ENCODE measurements at regions not wholly inside any gene's neighbourhood (a gene's known extent, or its start where the extent isn't known, plus 50 kb on each side); places are given as distances from the start of the nearest gene placed in this dataset.
"Not testable (repeated sequence)": the region's sequence is repeated elsewhere in the genome, so short reads cannot be mapped to it uniquely, and the experiment has no call there.

DNA sequence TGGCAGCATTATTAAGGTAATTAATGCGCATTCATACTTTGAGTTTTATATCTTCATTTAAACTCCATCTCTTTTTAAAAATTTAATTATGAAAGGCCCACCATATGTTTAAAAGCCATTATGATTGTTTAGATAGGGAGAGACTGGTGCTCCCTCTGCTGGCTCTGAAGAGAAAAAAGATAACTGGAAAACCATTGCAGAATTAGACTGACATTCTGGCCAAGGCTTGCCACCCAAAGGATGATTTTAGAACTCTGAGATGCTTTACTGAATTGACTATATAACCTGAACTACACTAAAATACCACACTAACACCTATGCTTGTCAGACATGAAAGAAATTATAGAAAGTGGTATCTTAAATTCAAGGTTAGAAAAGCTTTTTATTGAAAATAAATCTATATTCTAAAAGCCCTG, 127.6 kb upstream of the SPOPL start:
- ATAC-seq: no peak
- CTCF ChIA-PET: interaction anchor here (0.9 to 1.5 kb wide), 2 partner anchors 18 to 32 kb away, joined by 3 to 4 read pairs; no protein-coding TSS in a partner anchor
- Mint-ChIP-seq H3K27ac (no peak overlapping the region), H3K4me3 (no peak overlapping the region), H3K9me3 (no peaks in the 10 kb centered on the region), H3K36me3 (ENCODE audit: low read depth) (no peaks in the 10 kb centered on the region), H3K27me3 (peaks cover 2% of the 10 kb centered on the region), H3K4me1 (ENCODE audit: low read depth) (no peaks in the 10 kb centered on the region)
- intact Hi-C loops (cut with micrococcal nuclease): no loop called here
- POLR2A ChIA-PET: no interaction called here
- DNase-seq: no peak
- TF ChIP-seq, protein P1, sequence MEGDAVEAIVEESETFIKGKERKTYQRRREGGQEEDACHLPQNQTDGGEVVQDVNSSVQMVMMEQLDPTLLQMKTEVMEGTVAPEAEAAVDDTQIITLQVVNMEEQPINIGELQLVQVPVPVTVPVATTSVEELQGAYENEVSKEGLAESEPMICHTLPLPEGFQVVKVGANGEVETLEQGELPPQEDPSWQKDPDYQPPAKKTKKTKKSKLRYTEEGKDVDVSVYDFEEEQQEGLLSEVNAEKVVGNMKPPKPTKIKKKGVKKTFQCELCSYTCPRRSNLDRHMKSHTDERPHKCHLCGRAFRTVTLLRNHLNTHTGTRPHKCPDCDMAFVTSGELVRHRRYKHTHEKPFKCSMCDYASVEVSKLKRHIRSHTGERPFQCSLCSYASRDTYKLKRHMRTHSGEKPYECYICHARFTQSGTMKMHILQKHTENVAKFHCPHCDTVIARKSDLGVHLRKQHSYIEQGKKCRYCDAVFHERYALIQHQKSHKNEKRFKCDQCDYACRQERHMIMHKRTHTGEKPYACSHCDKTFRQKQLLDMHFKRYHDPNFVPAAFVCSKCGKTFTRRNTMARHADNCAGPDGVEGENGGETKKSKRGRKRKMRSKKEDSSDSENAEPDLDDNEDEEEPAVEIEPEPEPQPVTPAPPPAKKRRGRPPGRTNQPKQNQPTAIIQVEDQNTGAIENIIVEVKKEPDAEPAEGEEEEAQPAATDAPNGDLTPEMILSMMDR (IDR thresholded peaks at IDR 0.05): peak; percentile 59

DNA sequence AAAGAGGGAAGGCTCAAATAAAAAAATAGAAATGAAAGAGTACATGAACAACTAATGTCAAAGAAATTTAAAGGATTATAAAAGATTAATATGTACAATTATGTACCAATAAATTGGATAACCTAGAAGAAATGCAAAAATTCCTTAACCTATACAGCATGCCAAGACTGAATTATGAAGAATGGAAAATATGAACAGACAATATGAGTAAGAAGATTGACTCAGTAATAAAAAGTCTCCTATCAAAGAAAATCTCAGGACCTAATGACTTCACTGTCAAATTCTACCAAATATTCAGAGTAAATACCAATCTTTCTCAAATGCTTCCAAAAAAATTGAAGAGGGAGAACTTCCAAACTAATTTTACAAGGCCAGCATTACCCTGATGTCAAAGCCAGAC, 120.2 kb upstream of the SPOPL start:
- POLR2A ChIA-PET: no interaction called here
- H3K4me1 Mint-ChIP-seq (ENCODE audit: low read depth): no peaks in the 10 kb centered on the region
- TF ChIP-seq, protein P1 (IDR thresholded peaks at IDR 0.05): no peak
- peaks cover 2% of the 10 kb centered on the region for H3K27me3 Mint-ChIP-seq
- intact Hi-C loops (cut with micrococcal nuclease): no loop called here
- no peak overlapping the region for H3K4me3 Mint-ChIP-seq
- no peaks in the 10 kb centered on the region for H3K36me3 Mint-ChIP-seq (ENCODE audit: low read depth)
- ATAC-seq (no peak), DNase-seq (no peak)
- CTCF ChIA-PET: no interaction called here
- no peak overlapping the region for H3K27ac Mint-ChIP-seq
- H3K9me3 Mint-ChIP-seq: peaks cover 4% of the 10 kb centered on the region

DNA sequence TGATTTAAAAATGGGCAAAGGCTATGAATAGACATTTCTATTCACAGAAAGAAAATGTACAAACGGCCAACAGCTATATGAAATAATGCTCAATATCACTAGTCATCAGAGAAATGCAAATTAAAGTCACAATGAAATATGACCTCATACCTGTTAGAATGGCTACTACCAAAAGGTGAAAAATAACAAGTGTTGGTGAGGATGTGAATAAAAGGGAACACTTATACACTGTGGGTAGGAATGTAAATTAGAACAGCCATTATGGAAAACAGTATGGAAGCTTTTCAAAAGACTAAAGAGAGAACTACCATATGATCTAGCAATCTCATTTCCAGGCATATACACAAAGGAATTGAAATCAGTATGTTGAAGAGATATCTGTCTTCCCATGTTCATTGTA, 118.9 kb upstream of the SPOPL start:
- Mint-ChIP-seq H3K4me3 (no peak overlapping the region), H3K9me3 (peaks cover 4% of the 10 kb centered on the region), H3K27me3 (peaks cover 2% of the 10 kb centered on the region), H3K4me1 (ENCODE audit: low read depth) (no peaks in the 10 kb centered on the region), H3K36me3 (ENCODE audit: low read depth) (no peaks in the 10 kb centered on the region), H3K27ac (no peak overlapping the region)
- TF ChIP-seq, protein P1 (IDR thresholded peaks at IDR 0.05): no peak
- ChIA-PET POLR2A (interaction anchor here (0.6 kb wide), 1 partner anchor 279 kb away, joined by 3 read pairs; no protein-coding TSS in a partner anchor), CTCF (no interaction called here)
- DNase-seq (no peak), ATAC-seq (no peak)
- intact Hi-C loops (cut with micrococcal nuclease): no loop called here

DNA sequence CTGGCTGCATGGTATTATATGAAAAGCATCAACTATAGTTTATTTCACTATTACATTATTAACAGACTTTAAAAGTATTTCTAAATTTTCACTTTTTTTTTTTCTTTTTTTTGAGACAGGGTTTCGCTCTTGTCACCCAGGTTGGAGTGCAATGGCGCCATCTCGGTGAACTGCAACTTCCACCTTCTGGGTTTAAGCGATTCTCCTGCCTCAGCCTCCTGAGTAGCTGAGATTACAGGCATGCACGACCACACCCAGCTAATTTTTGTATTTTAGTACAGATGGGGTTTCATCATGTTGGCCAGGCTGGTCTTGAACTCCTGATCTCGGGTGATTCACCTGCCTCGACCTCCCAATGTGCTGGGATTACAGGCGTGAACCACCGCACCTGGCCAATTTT, 115.4 kb upstream of the SPOPL start:
- DNase-seq; CTCF ChIA-PET; ATAC-seq; H3K27ac Mint-ChIP-seq; H3K36me3 Mint-ChIP-seq (ENCODE audit: low read depth); POLR2A ChIA-PET; H3K9me3 Mint-ChIP-seq; H3K4me1 Mint-ChIP-seq (ENCODE audit: low read depth); H3K27me3 Mint-ChIP-seq; H3K4me3 Mint-ChIP-seq; intact Hi-C loops (cut with micrococcal nuclease): not testable (repeated sequence)

DNA sequence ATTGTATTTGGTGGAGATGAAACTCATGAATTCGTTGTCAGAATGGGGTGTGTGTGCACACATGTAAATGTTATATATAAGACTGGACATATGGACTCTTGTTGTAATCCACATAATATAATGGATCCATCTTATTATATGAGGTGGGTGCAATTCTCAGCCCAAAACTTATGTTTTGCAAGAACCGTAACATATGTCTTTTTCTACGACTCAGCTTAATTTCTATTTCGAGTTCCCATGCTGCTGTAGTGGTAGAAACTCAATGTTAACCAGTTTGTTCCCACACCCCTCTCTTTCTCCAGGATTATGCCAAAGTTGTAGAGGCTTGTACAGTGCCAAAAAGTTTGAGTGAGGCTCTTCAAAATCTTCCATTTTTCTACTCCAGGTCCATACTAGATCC, 112.5 kb upstream of the SPOPL start:
- intact Hi-C loops (cut with micrococcal nuclease): no loop called here
- TF ChIP-seq, protein P1 (IDR thresholded peaks at IDR 0.05): no peak
- POLR2A ChIA-PET: no interaction called here
- H3K27me3 Mint-ChIP-seq: peaks cover 1% of the 10 kb centered on the region
- H3K9me3 Mint-ChIP-seq: no peaks in the 10 kb centered on the region
- ATAC-seq: no peak
- no peaks in the 10 kb centered on the region for H3K36me3 Mint-ChIP-seq (ENCODE audit: low read depth)
- no peak overlapping the region for H3K27ac Mint-ChIP-seq
- H3K4me3 Mint-ChIP-seq: no peak overlapping the region
- H3K4me1 Mint-ChIP-seq (ENCODE audit: low read depth): no peaks in the 10 kb centered on the region
- no peak for DNase-seq
- CTCF ChIA-PET: no interaction called here
